ENCODE measurements at regions not wholly inside any gene's neighbourhood (a gene's known extent, or its start where the extent isn't known, plus 50 kb on each side); places are given as distances from the start of the nearest gene placed in this dataset.
"Not testable (repeated sequence)": the region's sequence is repeated elsewhere in the genome, so short reads cannot be mapped to it uniquely, and the experiment has no call there.

DNA sequence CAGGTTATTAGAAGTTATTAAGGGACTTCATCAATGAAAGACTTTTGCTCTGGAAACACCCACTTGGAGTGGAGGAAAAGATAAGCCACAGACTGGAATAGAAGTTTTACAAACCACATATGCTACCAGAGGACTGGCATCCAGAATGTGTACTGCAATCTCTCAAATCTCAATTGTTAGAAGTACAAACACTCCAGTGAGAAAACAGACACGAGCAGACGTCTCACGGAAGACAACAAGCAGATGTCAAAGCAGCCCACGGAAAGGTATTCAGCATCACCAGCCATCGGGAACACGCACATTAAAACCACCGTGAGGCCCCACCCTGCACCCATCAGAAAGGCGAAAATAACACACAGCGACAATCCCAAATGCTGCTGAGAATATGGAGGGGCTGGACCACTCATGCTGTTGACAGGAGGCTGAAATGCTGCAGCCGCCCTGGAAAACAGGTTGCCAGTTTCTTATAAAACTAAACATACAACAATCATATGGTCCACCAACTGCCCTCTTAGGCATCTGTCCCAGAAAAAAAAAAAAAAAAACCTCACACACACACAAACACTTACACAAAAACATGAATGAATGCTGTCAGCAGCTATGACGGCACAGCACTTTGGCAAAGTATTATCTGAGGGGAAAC is 131.9 kb upstream of the SFSWAP start:
- ATAC-seq = no peak

DNA sequence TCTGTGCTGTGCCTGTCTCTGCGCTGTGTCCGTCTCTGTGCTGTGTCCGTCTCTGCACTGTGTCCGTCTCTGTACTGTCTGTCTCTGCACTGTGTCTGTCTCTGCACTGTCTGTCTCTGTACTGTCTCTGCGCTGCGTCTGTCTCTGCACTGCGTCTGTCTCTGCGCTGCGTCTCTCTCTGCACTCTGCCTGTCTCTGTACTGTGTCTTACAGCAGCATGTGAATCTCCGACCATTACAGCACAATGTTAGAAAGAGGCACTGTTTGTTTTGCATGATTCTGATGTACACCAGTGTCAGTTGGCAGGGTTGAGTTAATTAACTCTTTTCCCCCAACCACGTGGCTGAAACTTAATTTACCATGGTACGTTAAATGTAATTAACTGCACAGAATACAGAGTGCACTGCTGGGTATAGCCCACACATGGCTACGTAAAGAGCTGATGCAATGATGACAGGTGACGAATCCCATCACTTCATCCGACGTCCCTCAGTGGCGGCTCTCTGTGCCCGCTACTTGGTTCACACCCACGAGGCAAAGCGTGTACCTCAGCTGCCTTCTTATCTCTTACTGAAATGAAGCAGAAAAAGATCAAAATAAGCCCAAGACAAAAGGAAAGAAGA is 127.7 kb upstream of the SFSWAP start:
- ATAC-seq (no peak), DNase-seq (ENCODE audit: low spot score) (no peak)

More for the DNA sequence above, 131.9 kb upstream of the SFSWAP start:
- DNase-seq (ENCODE audit: low spot score) = no peak

DNA sequence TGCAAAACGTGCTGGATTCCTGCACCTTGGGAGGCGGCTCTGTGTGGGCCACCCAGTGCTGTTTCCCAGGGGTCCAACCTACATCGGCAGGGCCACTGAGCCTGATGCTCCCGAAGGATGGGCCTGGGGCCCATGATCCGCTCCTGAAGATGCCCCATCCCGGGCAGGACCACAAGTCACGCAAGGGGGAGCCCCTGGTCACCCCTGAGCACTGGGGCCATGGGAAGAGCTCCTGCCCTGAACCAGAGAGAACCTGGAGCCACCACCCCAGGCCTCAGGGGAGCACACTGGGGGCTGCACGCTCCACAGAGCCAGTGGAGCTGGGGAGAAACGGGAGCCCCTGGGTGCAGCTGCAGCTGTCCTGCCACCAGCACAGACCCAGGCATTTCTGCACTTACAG is 124.6 kb upstream of the SFSWAP start:
- no peak for DNase-seq (ENCODE audit: low spot score)
- no peak for ATAC-seq

GRCh38 chr12:131586761-131587160 is 124.1 kb upstream of the SFSWAP start:
- ATAC-seq = no peak
- DNase-seq (ENCODE audit: low spot score) = no peak

DNA sequence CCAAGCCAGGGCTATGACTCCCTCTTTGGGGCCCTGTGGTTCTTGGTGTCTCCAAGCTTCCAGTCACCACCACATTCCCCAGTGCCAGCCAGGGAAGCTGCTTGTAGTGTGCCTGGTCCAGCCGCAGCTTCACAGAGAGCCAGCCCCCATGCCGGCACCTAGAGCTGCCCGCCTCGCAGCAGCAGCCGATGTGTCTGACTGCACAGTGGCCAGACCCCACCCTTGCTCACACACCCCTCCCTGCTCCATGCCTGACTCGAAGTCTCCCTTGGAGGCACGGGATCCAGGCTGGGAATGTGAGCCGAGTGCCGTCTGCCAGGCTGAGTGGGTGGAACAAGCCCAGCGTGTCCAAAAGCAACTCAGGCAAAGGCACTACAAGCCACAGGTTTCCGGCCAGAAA is 123.3 kb upstream of the SFSWAP start:
- DNase-seq (ENCODE audit: low spot score) (no peak), ATAC-seq (no peak)

DNA sequence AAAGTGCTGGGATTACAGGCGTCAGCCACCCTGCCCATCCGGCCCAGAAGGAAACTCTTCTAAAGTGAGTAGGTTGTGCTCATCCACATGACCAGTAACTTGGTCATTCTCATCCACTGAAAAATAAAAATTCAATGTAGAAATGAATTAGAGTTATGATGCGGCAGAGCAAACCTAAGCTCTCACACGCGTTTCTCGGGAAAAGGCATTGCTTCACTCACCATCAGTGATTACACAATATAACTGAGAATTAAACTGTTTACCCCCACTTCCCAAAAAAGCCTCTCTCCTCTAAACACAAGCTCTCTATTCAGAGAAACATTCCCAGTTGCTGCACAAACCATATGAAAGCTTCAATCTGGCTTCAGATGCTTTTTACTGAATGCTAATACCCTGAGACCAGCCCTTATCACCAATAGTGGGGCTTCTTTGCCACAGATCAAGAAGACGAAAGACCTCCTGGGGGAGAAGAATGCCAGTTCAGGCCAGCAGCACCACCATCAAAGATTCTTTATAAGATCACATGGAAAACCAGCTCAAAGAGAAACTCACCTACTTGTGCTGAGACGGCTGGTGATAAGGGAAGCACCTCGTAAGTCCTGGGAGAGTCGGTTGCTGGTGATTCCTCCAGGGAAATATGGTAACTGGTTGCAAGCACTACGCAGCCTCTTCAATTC is 121.5 kb upstream of the SFSWAP start:
- ATAC-seq (no peak), DNase-seq (ENCODE audit: low spot score) (no peak)

GRCh38 chr12:131589966-131590365 is 120.9 kb upstream of the SFSWAP start:
- ATAC-seq (no peak), DNase-seq (ENCODE audit: low spot score) (no peak)

DNA sequence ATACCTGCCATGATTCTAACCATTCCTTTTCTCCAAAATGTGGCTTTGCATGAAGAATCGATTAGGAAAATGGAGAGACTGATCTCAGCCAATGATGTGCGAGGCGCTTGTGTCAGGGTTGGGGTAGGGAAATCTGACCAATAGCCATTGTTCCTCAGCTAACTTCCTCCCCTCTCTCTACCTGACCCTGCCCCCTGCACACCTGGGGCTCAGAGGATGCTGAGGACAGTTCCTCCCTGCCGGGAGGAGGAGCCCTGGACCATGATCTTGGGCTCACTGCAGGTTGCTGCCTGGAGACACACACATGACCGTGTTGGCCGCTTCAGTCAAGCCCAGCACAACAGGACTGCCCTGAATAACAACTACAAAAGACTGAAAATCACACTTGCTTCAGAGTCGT is 119.8 kb upstream of the SFSWAP start:
- no peak for DNase-seq (ENCODE audit: low spot score)
- ATAC-seq = no peak

DNA sequence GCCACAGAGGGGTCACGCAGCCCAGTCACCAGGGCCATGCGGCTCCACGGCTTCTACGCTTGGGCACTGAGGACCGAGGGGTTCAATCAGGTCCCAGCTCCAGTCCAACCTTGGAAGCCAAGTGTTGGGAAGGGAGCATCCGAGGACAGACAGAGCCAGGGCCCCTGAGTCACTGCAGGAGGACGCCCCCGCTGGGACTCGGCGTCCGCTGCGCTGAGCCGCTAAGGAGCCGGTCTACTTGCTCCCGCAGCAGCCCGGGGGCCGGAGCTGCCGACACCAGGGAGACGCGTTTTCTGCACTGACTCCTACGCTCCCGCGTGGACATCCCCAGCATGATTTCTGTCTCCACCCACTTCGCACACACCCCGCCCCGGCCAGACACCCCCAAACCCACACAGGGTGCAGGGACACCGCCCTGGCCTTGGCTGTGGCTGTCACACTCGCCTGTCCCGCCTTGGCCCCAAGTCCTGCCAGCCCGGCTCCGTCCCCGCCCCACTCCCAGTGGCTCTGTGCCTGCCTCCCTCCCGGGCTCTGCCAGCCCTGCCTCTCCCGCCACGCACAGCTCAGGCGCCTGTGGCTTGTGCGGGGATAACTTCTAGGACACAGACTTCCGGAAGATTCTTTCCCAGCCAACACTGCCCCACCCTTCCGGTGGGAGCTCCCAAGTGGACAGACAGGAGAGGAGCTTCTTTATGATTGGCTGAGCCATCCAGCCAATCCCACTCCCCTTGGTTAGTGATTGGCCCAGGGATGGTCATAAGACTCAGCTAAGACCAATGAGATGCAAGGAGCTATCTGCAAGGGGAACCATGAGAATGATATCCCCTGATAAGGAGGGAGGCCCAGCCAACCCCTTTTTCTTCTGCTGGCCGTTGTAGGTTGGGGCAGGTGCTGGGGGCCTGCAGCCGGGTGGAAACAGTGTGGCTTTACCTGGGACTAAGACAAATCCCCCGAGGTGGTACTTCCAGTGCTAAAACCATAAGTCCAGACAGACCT is 118.9 kb upstream of the SFSWAP start:
- no peak for ATAC-seq
- no peak for DNase-seq (ENCODE audit: low spot score)

DNA sequence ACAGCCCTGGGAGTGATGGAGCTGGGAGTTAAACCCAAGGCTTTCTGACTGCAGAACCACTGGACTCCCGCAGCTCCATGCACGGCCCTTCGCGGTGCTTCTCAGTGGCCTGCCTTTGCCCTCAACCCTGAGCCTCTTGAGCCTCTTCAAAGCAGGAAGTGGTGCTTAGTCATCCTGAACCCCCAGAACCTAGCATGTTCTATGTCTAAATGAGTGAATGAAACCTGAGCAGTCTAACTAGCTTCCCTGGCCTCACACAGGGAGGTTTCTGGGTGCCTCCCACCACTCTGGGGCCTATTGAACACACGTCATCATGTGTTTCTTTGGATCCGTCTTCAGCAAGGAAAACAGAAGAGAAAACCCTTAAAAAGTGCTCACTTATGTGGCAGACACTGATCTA is 117.9 kb upstream of the SFSWAP start:
- no peak for ATAC-seq
- DNase-seq (ENCODE audit: low spot score) = no peak

DNA sequence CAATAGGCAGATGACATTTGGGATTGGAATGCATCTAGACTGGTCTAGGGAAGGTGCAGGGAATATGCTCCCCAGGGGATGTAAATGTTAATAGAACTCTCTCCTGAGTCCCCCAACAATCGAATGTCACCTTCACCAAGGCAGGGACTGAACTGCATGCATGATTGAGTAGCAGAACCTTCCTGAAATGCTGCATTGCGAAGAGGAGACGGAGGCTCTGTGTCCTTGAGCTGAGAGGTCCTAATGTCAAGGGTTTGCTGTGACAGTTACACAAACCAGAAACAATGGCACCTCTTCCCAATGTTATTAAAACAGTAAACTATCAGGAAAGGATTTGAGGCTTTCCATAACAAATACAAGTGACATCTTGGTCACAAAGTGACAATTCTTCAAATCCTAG is 117.5 kb upstream of the SFSWAP start:
- no peak for DNase-seq (ENCODE audit: low spot score)
- no peak for ATAC-seq

GRCh38 chr12:131596115-131596514 is 114.8 kb upstream of the SFSWAP start:
- DNase-seq (ENCODE audit: low spot score) (no peak), ATAC-seq (no peak)

DNA sequence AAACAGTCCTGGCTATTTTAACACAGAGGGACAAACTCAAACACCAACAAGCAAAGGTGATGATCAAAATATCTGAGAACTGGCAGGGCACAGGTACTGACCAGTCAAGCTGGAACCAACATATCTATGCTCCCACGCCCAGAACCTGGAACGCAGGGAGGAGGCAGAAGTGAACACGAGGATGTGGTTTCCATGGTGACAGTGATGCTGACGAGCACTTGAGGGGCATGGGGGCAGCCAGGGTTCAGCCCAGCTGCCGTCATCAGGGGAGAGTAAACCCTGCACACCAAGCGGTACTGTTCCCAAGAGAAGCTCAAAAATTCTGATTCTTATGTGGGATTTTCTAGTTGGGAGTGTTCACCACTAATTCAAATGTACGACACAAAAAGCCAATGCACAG is 113.6 kb upstream of the SFSWAP start:
- ATAC-seq (no peak), DNase-seq (ENCODE audit: low spot score) (no peak)

DNA sequence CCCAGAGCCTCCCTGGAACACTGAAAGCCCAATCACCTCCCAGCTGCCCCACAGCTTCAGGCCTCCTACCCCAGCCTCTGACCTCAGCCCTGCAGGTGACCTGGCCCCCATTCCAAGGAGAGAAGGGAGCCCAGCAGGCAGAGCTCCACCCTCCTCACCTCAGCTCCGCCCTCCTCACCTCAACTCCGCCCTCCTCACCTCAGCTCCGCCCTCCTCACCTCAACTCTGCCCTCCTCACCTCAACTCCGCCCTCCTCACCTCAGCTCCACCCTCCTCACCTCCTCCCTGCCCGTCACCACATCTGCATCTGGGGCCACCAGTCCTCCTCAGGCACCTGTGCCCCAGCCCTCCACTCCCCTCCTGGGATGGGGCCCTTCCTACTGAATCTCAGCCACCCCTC is 112.2 kb upstream of the SFSWAP start:
- no peak for DNase-seq (ENCODE audit: low spot score)
- no peak for ATAC-seq

GRCh38 chr12:131599190-131600159 is 111.4 kb upstream of the SFSWAP start:
- DNase-seq (ENCODE audit: low spot score) = no peak
- no peak for ATAC-seq

DNA sequence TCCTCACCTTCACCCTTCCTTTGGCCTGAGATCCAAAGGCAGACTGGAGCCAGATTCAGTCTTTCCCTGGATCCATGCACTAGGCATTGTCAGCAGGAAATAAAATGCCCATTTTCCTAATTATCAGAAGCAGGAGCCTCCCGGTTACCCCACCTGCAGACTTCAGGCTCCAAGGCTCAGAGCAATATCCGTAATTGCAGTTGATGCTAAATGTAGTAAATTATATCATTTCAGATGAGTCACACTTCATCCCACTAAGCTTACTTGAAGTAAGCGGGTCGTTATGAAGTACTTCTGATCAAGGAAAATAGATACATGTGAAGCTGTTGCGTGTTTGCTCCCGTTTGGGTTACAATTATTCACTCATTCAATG is 110.7 kb upstream of the SFSWAP start:
- ATAC-seq = no peak
- DNase-seq (ENCODE audit: low spot score) = no peak

- not testable (repeated sequence) for ATAC-seq; DNase-seq (ENCODE audit: low spot score)
Observed at GRCh38 chr12:131601499-131601898, 109.4 kb upstream of the SFSWAP start.

DNA sequence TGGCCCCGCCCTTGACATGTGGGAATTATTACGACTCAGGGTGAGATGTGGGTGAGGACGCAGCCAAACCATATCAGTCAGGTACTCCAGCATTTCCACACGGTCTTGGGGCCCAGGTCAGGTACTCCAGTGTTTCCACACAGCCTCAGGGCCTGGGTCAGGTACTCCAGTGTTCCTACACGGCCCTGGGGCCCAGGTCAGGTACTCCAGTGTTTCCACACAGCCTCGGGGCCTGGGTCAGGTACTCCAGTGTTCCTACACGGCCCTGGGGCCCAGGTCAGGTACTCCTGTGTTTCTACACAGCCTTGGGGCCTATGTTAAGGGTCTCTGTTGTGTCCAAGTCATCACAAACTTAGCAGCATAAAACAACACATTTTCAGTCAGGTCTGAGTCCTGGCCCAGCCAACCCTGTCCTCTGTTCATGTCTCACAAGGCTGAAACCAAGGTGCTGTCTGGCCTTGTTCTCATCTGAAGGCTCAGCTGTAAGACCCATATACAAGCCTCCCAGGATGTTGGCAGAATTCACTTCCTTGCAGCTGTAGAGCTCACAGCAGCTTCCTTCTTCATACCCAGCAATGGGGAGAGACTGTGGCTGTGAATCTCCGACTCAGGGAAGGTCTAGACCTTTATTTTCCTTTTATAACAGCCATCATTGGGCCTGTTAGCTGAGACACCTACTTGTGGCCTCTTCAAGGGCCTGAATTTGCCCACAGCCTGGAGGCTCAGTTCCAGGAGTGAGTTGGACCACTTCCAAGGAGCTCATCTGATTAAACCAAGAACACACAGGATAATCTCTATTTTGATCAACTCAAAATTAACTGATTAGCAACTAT is 107.6 kb upstream of the SFSWAP start:
- no peak for ATAC-seq
- DNase-seq (ENCODE audit: low spot score) = no peak
